H1 (cell line): ENCODE measurements at regions not wholly inside any gene's neighbourhood (a gene's known extent, or its start where the extent isn't known, plus 50 kb on each side); places are given as distances from the start of the nearest gene placed in this dataset.

Experiments used
- CTCF ChIA-PET: fragments of 300-600 bp; sonication (Branson Sonifier 250); formaldehyde crosslinking; loops from one replicate; lab custom pipeline; 2021; ENCODE audit not compliant: partially characterized antibody; lab: Charles Lee
- POLR2A ChIA-PET: fragments of 300-600 bp; sonication (Branson Sonifier 250); formaldehyde crosslinking; loops from one replicate; lab custom pipeline; 2021; ENCODE audit warnings: inconsistent platforms; ENCODE audit not compliant: partially characterized antibody; lab: Charles Lee
- DNase-seq, 2 experiments: peaks; one replicate each; pipeline versions ENCODE4 v3.0.0 to v3.0.0-alpha.2; 2010 to 2022; ENCODE audit warnings: low spot score in 2 of 2, low read depth in 1 of 2, mixed read lengths in 1 of 2
- FAIRE-seq: peaks from 2 replicates; lab custom pipeline; 2011; peaks lifted over from hg19 to GRCh38; lab: Jason Lieb, UNC
- H2AFZ ChIP-seq: 2 replicates; pipeline ENCODE4 v1.8.1; 2012; ENCODE audit warnings: low read length, inconsistent platforms
- H2AK5ac ChIP-seq: 2 replicates; pipeline ENCODE4 v1.6.1; 2013; ENCODE audit warnings: low read depth, low read length
- H2BK120ac ChIP-seq: replicated peaks from 2 replicates; pipeline ENCODE3; 2013; ENCODE audit warnings: low read depth, low read length, inconsistent platforms
- H2BK12ac ChIP-seq: 2 replicates; pipeline ENCODE4 v1.6.1; 2013; ENCODE audit warnings: low read depth, low read length
- H2BK15ac ChIP-seq: 2 replicates; pipeline ENCODE4 v1.6.1; 2013; ENCODE audit warnings: low read length
- H2BK20ac ChIP-seq: 2 replicates; pipeline ENCODE4 v1.6.1; 2013; ENCODE audit warnings: low read length
- H2BK5ac ChIP-seq: 2 replicates; pipeline ENCODE4 v1.6.1; 2013; ENCODE audit warnings: low read depth, low read length
- H3K14ac ChIP-seq: 2 replicates; pipeline ENCODE4 v1.6.1; 2013; ENCODE audit warnings: inconsistent platforms; ENCODE audit not compliant: insufficient read length
- H3K18ac ChIP-seq: 2 replicates; pipeline ENCODE4 v1.6.1; 2013; ENCODE audit warnings: low read length; ENCODE audit errors: extremely low read depth
- H3K23ac ChIP-seq: 2 replicates; pipeline ENCODE4 v1.6.1; 2013; ENCODE audit warnings: inconsistent platforms; ENCODE audit not compliant: insufficient read length
- H3K23me2 ChIP-seq: 2 replicates; pipeline ENCODE4 v1.6.1; 2013; ENCODE audit warnings: low read depth, low read length
- H3K27ac ChIP-seq: 2 replicates; pipeline ENCODE4 v1.6.1; 2011; ENCODE audit warnings: low read depth, low read length, inconsistent platforms
- H3K27me3 ChIP-seq, 4 experiments: replicated peaks in 1 of 4; 1 replicate in 1 of 4; 2 replicates in 3 of 4; pipeline versions ENCODE4 v1.6.1 to v1.8.1; 2011 to 2013; ENCODE audit warnings: low read length in 3 of 4, mild to moderate bottlenecking in 3 of 4, inconsistent platforms in 2 of 4, mixed read lengths in 2 of 4, moderate library complexity in 1 of 4; ENCODE audit not compliant: control insufficient read depth in 3 of 4, insufficient read depth in 3 of 4; ENCODE audit errors: extremely low read depth in 1 of 4
- H3K36me3 ChIP-seq, 4 experiments: 2 replicates each; pipeline versions ENCODE4 v1.6.1 to v1.8.1; 2011 to 2013; ENCODE audit warnings: mild to moderate bottlenecking in 4 of 4, low read length in 3 of 4, moderate library complexity in 2 of 4, control low read depth in 1 of 4, inconsistent platforms in 1 of 4; ENCODE audit not compliant: insufficient read depth in 4 of 4, control insufficient read depth in 2 of 4
- H3K4ac ChIP-seq: replicated peaks from 2 replicates; pipeline ENCODE3; 2013; ENCODE audit warnings: low read length, low read depth, mixed read lengths, inconsistent platforms; ENCODE audit not compliant: insufficient read length
- H3K4me1 ChIP-seq, 4 experiments: replicated peaks in 1 of 4; 1 replicate in 1 of 4; 2 replicates in 3 of 4; pipeline versions ENCODE4 v1.6.1 to v1.8.1; 2011 to 2013; ENCODE audit warnings: low read length in 3 of 4, inconsistent platforms in 2 of 4, mixed read lengths in 1 of 4; ENCODE audit not compliant: insufficient read depth in 4 of 4, control insufficient read depth in 3 of 4
- H3K4me2 ChIP-seq, 2 experiments: 2 replicates each; pipeline versions ENCODE4 v1.6.1 to v1.8.1; 2011 to 2013; ENCODE audit warnings: low read depth in 2 of 2, low read length in 2 of 2, control low read depth in 1 of 2, inconsistent platforms in 1 of 2, mild to moderate bottlenecking in 1 of 2; ENCODE audit not compliant: insufficient read depth in 1 of 2
- H3K4me3 ChIP-seq, 4 experiments: fragments of 200-600, 300-600 bp in 1 of 4; sonication (generic), shearing (Covaris generic), sonication (Bioruptor Twin) in 1 of 4; 2 replicates each; pipeline versions ENCODE4 v1.5.1 to v1.8.1; 2011 to 2016; ENCODE audit warnings: low read length in 4 of 4, low read depth in 3 of 4, control low read depth in 2 of 4, inconsistent platforms in 2 of 4, mild to moderate bottlenecking in 2 of 4, mixed read lengths in 1 of 4, moderate library complexity in 1 of 4; ENCODE audit not compliant: insufficient read depth in 2 of 4; ENCODE audit errors: extremely low read depth in 1 of 4
- H3K56ac ChIP-seq: replicated peaks from 2 replicates; pipeline ENCODE3; 2013; ENCODE audit warnings: low read depth, mild to moderate bottlenecking, mixed read lengths, low read length, inconsistent platforms; ENCODE audit not compliant: insufficient read length
- H3K79me1 ChIP-seq: 2 replicates; pipeline ENCODE4 v1.6.1; 2013; ENCODE audit warnings: low read depth, low read length, control low read depth
- H3K79me2 ChIP-seq, 2 experiments: 2 replicates each; pipeline versions ENCODE4 v1.6.1 to v1.8.1; 2012 to 2013; ENCODE audit warnings: low read length in 2 of 2, mild to moderate bottlenecking in 2 of 2, inconsistent platforms in 1 of 2; ENCODE audit not compliant: insufficient read depth in 2 of 2, control insufficient read depth in 1 of 2
- H3K9ac ChIP-seq, 4 experiments: replicated peaks in 1 of 4; 1 replicate in 1 of 4; 2 replicates in 3 of 4; pipeline versions ENCODE4 v1.6.1 to v1.8.1; 2011 to 2013; ENCODE audit warnings: low read depth in 3 of 4, low read length in 3 of 4, control low read depth in 2 of 4, mild to moderate bottlenecking in 2 of 4, moderate library complexity in 2 of 4, inconsistent platforms in 1 of 4; ENCODE audit errors: extremely low read depth in 1 of 4
- H3K9me3 ChIP-seq, 2 experiments: 2 replicates each; pipeline versions ENCODE4 v1.6.1 to v1.8.1; 2012 to 2013; ENCODE audit warnings: mild to moderate bottlenecking in 2 of 2, moderate library complexity in 2 of 2, control low read depth in 1 of 2, inconsistent platforms in 1 of 2, low read depth in 1 of 2, low read length in 1 of 2, mixed read lengths in 1 of 2; ENCODE audit not compliant: insufficient read depth in 2 of 2
- H4K20me1 ChIP-seq, 2 experiments: replicated peaks in 1 of 2; 2 replicates each; pipeline versions ENCODE3 to v1.8.1; 2011 to 2013; ENCODE audit warnings: inconsistent platforms in 2 of 2, low read length in 2 of 2, mild to moderate bottlenecking in 1 of 2; ENCODE audit not compliant: insufficient read depth in 2 of 2, control insufficient read depth in 1 of 2
- H4K5ac ChIP-seq: 2 replicates; pipeline ENCODE4 v1.6.1; 2013; ENCODE audit warnings: low read length, low read depth, mixed read lengths, inconsistent platforms; ENCODE audit not compliant: insufficient read length
- H4K8ac ChIP-seq: 2 replicates; pipeline ENCODE4 v1.8.0; 2013; ENCODE audit warnings: mild to moderate bottlenecking, moderate library complexity, low read length, inconsistent platforms; ENCODE audit not compliant: insufficient read depth; ENCODE audit errors: extremely low read depth
- H4K91ac ChIP-seq: replicated peaks from 2 replicates; pipeline ENCODE3; 2013; ENCODE audit warnings: low read length, mixed read lengths, inconsistent platforms; ENCODE audit not compliant: insufficient read length
- POU5F1 ChIP-seq: IDR thresholded peaks from 2 replicates; pipeline ENCODE4 v1.6.1; 2011; ENCODE audit warnings: low read depth, mild to moderate bottlenecking, low read length, moderate library complexity
- TCF12 ChIP-seq: IDR thresholded peaks from 2 replicates; pipeline ENCODE4 v1.6.1; 2011; ENCODE audit warnings: low read depth, mild to moderate bottlenecking, low read length
- WGBS, 2 experiments: shearing (Covaris generic) in 1 of 2; methylation state at CpG; one replicate each; pipeline versions ENCODE4 v1.1.6 to v1.1.7; 2013 to 2015; ENCODE audit warnings: low lambda C conversion rate in 2 of 2, mixed read lengths in 2 of 2, inconsistent platforms in 1 of 2, low coverage in 1 of 2, missing lambda C conversion rate in 1 of 2; ENCODE audit not compliant: insufficient replicate concordance in 2 of 2, insufficient coverage in 1 of 2, insufficient read length in 1 of 2; ENCODE audit errors: extremely low coverage in 1 of 2, missing lambda C conversion rate in 1 of 2; 5-methylcytosine and 5-hydroxymethylcytosine counted together

GRCh38 chr1:87718241-87718950 lies 389.7 kb downstream of the LMO4 start:
- H3K23ac ChIP-seq: no peak overlapping the region
- H2BK120ac ChIP-seq: no peak overlapping the region
- TF ChIP-seq TCF12: no peak
- TF ChIP-seq POU5F1: no peak
- H3K4me3 ChIP-seq: no peak overlapping the region
- no peak overlapping the region for H2BK15ac ChIP-seq
- H3K27me3 ChIP-seq: no peaks in the 10 kb centered on the region
- H4K5ac ChIP-seq: no peak overlapping the region
- POLR2A ChIA-PET: no interaction called here
- no peak overlapping the region for H2BK5ac ChIP-seq
- H3K9ac ChIP-seq: no peak overlapping the region
- no peak overlapping the region for H3K56ac ChIP-seq
- WGBS, 2 experiments: 96% methylated on average over 1 of the region's 1 CpG; no CpG with 5 or more reads in 1 of the 2 experiments
- no peaks in the 10 kb centered on the region for H3K79me2 ChIP-seq
- H3K23me2 ChIP-seq: no peaks in the 10 kb centered on the region
- H4K8ac ChIP-seq: no peak overlapping the region
- FAIRE-seq: no peak
- peaks cover 0 to 2% (median under 1%) of the 10 kb centered on the region in 4 experiments; a peak in 2 of 7 replicates for H3K4me1 ChIP-seq
- H3K4me2 ChIP-seq: no peak overlapping the region
- no peaks in the 10 kb centered on the region for H3K36me3 ChIP-seq
- no peaks in the 10 kb centered on the region for H4K20me1 ChIP-seq
- no peaks in the 10 kb centered on the region for H3K79me1 ChIP-seq
- H2AK5ac ChIP-seq: no peak overlapping the region
- DNase-seq: no peak
- H2BK12ac ChIP-seq: no peak overlapping the region
- H4K91ac ChIP-seq: no peak overlapping the region
- H3K9me3 ChIP-seq: no peaks in the 10 kb centered on the region
- no peak overlapping the region for H3K14ac ChIP-seq
- no peak overlapping the region for H3K18ac ChIP-seq
- H3K27ac ChIP-seq: no peak overlapping the region
- H3K4ac ChIP-seq: no peak overlapping the region
- CTCF ChIA-PET: no interaction called here
- H2AFZ ChIP-seq: no peak overlapping the region
- no peak overlapping the region for H2BK20ac ChIP-seq
